ENCODE measurements at regions not wholly inside any gene's neighbourhood (a gene's known extent, or its start where the extent isn't known, plus 50 kb on each side); places are given as distances from the start of the nearest gene placed in this dataset.

GRCh38 chr14:71533390-71533789 is 398.8 kb upstream of the RGS6 start:
- TF ChIP-seq EP300 (IDR thresholded peaks at IDR 0.05) (no peak), CTCF (IDR thresholded peaks at IDR 0.05) (no peak), POLR2A (IDR thresholded peaks at IDR 0.05; ENCODE audit: low read depth) (no peak)

All from esophagus muscularis mucosa (tissue), 4 donors.